NB4 (cell line): ENCODE measurements at regions not wholly inside any gene's neighbourhood (a gene's known extent, or its start where the extent isn't known, plus 50 kb on each side); places are given as distances from the start of the nearest gene placed in this dataset.

Experiments
- MAX ChIP-seq: IDR thresholded peaks from 2 replicates; pipeline ENCODE4 v1.6.1; 2011; ENCODE audit warnings: low read depth, low read length
- MYC ChIP-seq: IDR thresholded peaks from 2 replicates; pipeline ENCODE4 v1.6.1; 2011; ENCODE audit warnings: low read depth, low read length
- POLR2A ChIP-seq: IDR thresholded peaks from 2 replicates; pipeline ENCODE4 v1.6.1; 2011; ENCODE audit warnings: mild to moderate bottlenecking; ENCODE audit not compliant: insufficient read length; ENCODE audit errors: extremely low read depth
- TF ChIP-seq, protein P1 (sequence below): IDR thresholded peaks from one replicate; pipeline ENCODE4 v1.5.1; 2012; ENCODE audit warnings: low read depth, low read length

DNA sequence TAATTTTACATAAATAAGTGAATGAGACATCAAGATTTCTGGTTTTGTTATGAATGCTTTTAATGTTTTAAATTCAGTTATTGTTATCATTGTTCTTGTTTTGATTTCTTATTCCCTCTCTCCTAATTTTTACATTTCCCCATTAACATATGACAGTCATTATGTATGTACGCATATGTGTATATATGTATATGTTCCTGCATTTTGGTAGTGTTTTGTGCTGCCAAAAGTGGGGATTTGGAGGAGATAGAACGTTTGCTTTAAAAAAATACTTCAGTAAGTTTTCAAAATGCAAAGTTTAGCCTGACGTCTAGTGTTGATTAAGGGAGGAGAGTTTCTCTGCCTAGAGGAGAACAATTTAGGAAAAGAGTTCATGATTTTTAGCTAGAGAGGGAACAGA is 385.2 kb downstream of the EPHA4 start:
- TF ChIP-seq, protein P1, sequence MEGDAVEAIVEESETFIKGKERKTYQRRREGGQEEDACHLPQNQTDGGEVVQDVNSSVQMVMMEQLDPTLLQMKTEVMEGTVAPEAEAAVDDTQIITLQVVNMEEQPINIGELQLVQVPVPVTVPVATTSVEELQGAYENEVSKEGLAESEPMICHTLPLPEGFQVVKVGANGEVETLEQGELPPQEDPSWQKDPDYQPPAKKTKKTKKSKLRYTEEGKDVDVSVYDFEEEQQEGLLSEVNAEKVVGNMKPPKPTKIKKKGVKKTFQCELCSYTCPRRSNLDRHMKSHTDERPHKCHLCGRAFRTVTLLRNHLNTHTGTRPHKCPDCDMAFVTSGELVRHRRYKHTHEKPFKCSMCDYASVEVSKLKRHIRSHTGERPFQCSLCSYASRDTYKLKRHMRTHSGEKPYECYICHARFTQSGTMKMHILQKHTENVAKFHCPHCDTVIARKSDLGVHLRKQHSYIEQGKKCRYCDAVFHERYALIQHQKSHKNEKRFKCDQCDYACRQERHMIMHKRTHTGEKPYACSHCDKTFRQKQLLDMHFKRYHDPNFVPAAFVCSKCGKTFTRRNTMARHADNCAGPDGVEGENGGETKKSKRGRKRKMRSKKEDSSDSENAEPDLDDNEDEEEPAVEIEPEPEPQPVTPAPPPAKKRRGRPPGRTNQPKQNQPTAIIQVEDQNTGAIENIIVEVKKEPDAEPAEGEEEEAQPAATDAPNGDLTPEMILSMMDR, result no peak
- no peak for TF ChIP-seq MYC
- TF ChIP-seq POLR2A, result no peak
- no peak for TF ChIP-seq MAX
